ENCODE measurements at regions not wholly inside any gene's neighbourhood (a gene's known extent, or its start where the extent isn't known, plus 50 kb on each side); places are given as distances from the start of the nearest gene placed in this dataset.

- H3K36me3 ChIP-seq (ENCODE audit: control insufficient read depth, insufficient read depth, low read length) = no peaks in the 10 kb centered on the region
- DNase-seq (ENCODE audit: low read depth, low spot score) (no peak), ATAC-seq (no peak)
- H3K27ac ChIP-seq (ENCODE audit: low read length) = no peak overlapping the region
- ChIA-PET POLR2A (no interaction called here), CTCF (no interaction called here)
- peaks cover 2% of the 10 kb centered on the region for H3K27me3 ChIP-seq (ENCODE audit: control insufficient read depth, insufficient read depth, low read length)
- TF ChIP-seq TCF7L2 (IDR thresholded peaks at IDR 0.05; ENCODE audit: low read depth, low read length) (no peak), CTCF (IDR thresholded peaks at IDR 0.05) (no peak), SIN3A (IDR thresholded peaks at IDR 0.05; ENCODE audit: borderline replicate concordance, insufficient read depth, low read depth, low read length) (no peak), POLR2AphosphoS5 (IDR thresholded peaks at IDR 0.05; ENCODE audit: low read depth, low read length) (no peak)
- TF ChIP-seq, protein P1, sequence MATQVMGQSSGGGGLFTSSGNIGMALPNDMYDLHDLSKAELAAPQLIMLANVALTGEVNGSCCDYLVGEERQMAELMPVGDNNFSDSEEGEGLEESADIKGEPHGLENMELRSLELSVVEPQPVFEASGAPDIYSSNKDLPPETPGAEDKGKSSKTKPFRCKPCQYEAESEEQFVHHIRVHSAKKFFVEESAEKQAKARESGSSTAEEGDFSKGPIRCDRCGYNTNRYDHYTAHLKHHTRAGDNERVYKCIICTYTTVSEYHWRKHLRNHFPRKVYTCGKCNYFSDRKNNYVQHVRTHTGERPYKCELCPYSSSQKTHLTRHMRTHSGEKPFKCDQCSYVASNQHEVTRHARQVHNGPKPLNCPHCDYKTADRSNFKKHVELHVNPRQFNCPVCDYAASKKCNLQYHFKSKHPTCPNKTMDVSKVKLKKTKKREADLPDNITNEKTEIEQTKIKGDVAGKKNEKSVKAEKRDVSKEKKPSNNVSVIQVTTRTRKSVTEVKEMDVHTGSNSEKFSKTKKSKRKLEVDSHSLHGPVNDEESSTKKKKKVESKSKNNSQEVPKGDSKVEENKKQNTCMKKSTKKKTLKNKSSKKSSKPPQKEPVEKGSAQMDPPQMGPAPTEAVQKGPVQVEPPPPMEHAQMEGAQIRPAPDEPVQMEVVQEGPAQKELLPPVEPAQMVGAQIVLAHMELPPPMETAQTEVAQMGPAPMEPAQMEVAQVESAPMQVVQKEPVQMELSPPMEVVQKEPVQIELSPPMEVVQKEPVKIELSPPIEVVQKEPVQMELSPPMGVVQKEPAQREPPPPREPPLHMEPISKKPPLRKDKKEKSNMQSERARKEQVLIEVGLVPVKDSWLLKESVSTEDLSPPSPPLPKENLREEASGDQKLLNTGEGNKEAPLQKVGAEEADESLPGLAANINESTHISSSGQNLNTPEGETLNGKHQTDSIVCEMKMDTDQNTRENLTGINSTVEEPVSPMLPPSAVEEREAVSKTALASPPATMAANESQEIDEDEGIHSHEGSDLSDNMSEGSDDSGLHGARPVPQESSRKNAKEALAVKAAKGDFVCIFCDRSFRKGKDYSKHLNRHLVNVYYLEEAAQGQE (IDR thresholded peaks at IDR 0.05; ENCODE audit: insufficient read depth in 1 of 2, low read depth in 2 of 2, low read length in 1 of 2) = no peak
- H3K4me3 ChIP-seq (ENCODE audit: low read depth in 2 of 2, low read length in 2 of 2) = no peak overlapping the region
- intact Hi-C loops (cut with micrococcal nuclease; ENCODE audit: unreplicated experiment) = no loop called here
- H3K9me3 ChIP-seq (ENCODE audit: control insufficient read depth, insufficient read depth, low read depth, low read length) = no peaks in the 10 kb centered on the region
- in situ Hi-C loops (cut with HindIII; ENCODE audit: low pct_unique_long_range_greater_than_20kb, low sequenced_read_pairs) = no loop called here
- BruUV-seq (replicated peaks) = no TSS peak
- no peaks in the 10 kb centered on the region for H3K4me1 ChIP-seq (ENCODE audit: control insufficient read depth, insufficient read depth, low read length)
Measured at GRCh38 chr21:35424122-35424521, 375.0 kb upstream of the RUNX1 start.

GRCh38 chr21:35423709-35424108 is 374.6 kb upstream of the RUNX1 start:
- intact Hi-C loops (cut with micrococcal nuclease; ENCODE audit: unreplicated experiment) = no loop called here
- CTCF ChIA-PET = no interaction called here
- POLR2A ChIA-PET = no interaction called here
- in situ Hi-C loops (cut with HindIII; ENCODE audit: low pct_unique_long_range_greater_than_20kb, low sequenced_read_pairs) = no loop called here
- no peak for DNase-seq (ENCODE audit: low read depth, low spot score)
- H3K4me1 ChIP-seq (ENCODE audit: control insufficient read depth, insufficient read depth, low read length) = no peaks in the 10 kb centered on the region
- TF ChIP-seq, protein P1 (IDR thresholded peaks at IDR 0.05; ENCODE audit: insufficient read depth in 1 of 2, low read depth in 2 of 2, low read length in 1 of 2) = no peak
- TF ChIP-seq SIN3A (IDR thresholded peaks at IDR 0.05; ENCODE audit: borderline replicate concordance, insufficient read depth, low read depth, low read length) (no peak), CTCF (IDR thresholded peaks at IDR 0.05) (no peak), TCF7L2 (IDR thresholded peaks at IDR 0.05; ENCODE audit: low read depth, low read length) (no peak), POLR2AphosphoS5 (IDR thresholded peaks at IDR 0.05; ENCODE audit: low read depth, low read length) (no peak)
- H3K27me3 ChIP-seq (ENCODE audit: control insufficient read depth, insufficient read depth, low read length) = peaks cover 2% of the 10 kb centered on the region
- H3K27ac ChIP-seq (ENCODE audit: low read length) = no peak overlapping the region
- no peaks in the 10 kb centered on the region for H3K9me3 ChIP-seq (ENCODE audit: control insufficient read depth, insufficient read depth, low read depth, low read length)
- no peak overlapping the region for H3K4me3 ChIP-seq (ENCODE audit: low read depth in 2 of 2, low read length in 2 of 2)
- no TSS peak for BruUV-seq (replicated peaks)
- H3K36me3 ChIP-seq (ENCODE audit: control insufficient read depth, insufficient read depth, low read length) = no peaks in the 10 kb centered on the region
- ATAC-seq = no peak
